ENCODE measurements at regions not wholly inside any gene's neighbourhood (a gene's known extent, or its start where the extent isn't known, plus 50 kb on each side); places are given as distances from the start of the nearest gene placed in this dataset.

DNA sequence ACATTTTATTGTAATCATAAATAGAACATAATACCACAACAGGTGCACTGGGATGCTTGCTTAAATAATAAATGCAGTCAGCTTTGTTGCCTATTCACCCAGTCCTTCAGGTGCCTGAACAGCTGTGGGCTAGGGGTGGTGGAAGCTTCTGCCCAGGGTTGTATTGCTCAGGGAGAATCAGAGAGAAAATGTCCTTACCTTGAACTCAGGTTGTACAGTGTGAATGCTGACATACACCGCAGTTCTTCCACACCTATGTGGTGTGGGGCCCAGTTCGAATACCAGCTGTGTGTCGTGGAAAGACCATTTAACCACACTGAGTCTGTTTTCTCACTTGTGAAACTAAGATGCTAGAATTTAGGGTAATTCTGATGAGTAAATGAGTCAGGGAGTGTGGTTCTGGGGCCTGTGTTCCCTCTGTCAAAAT lies 115.7 kb upstream of the ATP1A1 start:
- TF ChIP-seq TAF1 (IDR thresholded peaks at IDR 0.05; ENCODE audit: borderline replicate concordance, low read depth, low read length) (no peak), POLR2A (IDR thresholded peaks at IDR 0.05; ENCODE audit: low read depth, low read length) (no peak)

Data from GM12892 (cell line).